GM12878 (cell line): ENCODE measurements at regions not wholly inside any gene's neighbourhood (a gene's known extent, or its start where the extent isn't known, plus 50 kb on each side); places are given as distances from the start of the nearest gene placed in this dataset.

Experiments used
- ATAC-seq: fragments of 200-7000 bp; cut with Tn5 transposase; 3 replicates; pipeline ENCODE4 v1.9.1; 2020; ENCODE audit warnings: mild to moderate bottlenecking, moderate library complexity
- BruUV-seq: library from RNA; stranded (reverse); fragments of 400-500 nt; replicated peaks from 2 replicates; lab custom pipeline; 2021; lab: Mats Ljungman, UMichigan
- CTCF ChIA-PET: fragments of 300-600 bp; sonication (Branson Sonifier 250); formaldehyde crosslinking; extraction: SDS; loops from one replicate; lab custom pipeline; 2021; ENCODE audit warnings: inconsistent platforms; lab: Yijun Ruan, JAX
- POLR2A ChIA-PET: fragments of 350-600 bp; formaldehyde crosslinking; extraction: SDS; loops from one replicate; lab custom pipeline; 2021; ENCODE audit warnings: inconsistent platforms; lab: Charles Lee
- RAD21 ChIA-PET: fragments of 300-600 bp; sonication (Branson Sonifier 250); formaldehyde crosslinking; loops from one replicate; lab custom pipeline; 2023; ENCODE audit warnings: antibody characterized with exemption; ENCODE audit not compliant: unreplicated experiment; lab: Charles Lee
- SMC1A ChIA-PET: fragments of 300-600 bp; sonication (Branson Sonifier 250); formaldehyde crosslinking; loops from one replicate; lab custom pipeline; 2023; ENCODE audit not compliant: unreplicated experiment, uncharacterized antibody; lab: Charles Lee
- DNase-seq: peaks from one replicate; pipeline ENCODE4 v3.0.0-alpha.2; 2011; ENCODE audit warnings: low read depth, low spot score
- FAIRE-seq: peaks from 3 replicates; lab custom pipeline; 2011; peaks lifted over from hg19 to GRCh38; lab: Jason Lieb, UNC
- H2AFZ ChIP-seq: 2 replicates; pipeline ENCODE4 v1.6.0; 2011; ENCODE audit warnings: low read depth, low read length, control low read depth; ENCODE audit not compliant: control insufficient read depth
- H3K27ac ChIP-seq: 2 replicates; pipeline ENCODE4 v1.5.1; 2011; ENCODE audit warnings: control low read depth; ENCODE audit not compliant: control insufficient read depth, insufficient read depth
- H3K27me3 ChIP-seq, 2 experiments: replicated peaks in 1 of 2; 2 replicates each; pipeline versions ENCODE4 v1.6.0 to v1.6.1; 2011; ENCODE audit warnings: low read length in 1 of 2; ENCODE audit not compliant: control insufficient read depth in 2 of 2, insufficient read depth in 2 of 2
- H3K36me3 ChIP-seq, 2 experiments: 2 replicates each; pipeline ENCODE4 v1.5.1; 2011; ENCODE audit warnings: low read length in 1 of 2; ENCODE audit not compliant: control insufficient read depth in 2 of 2, insufficient read depth in 2 of 2
- H3K4me1 ChIP-seq: 2 replicates; pipeline ENCODE4 v1.6.1; 2011; ENCODE audit warnings: mild to moderate bottlenecking, low read length, moderate library complexity, mixed read lengths; ENCODE audit not compliant: control insufficient read depth, insufficient read depth
- H3K4me2 ChIP-seq: 2 replicates; pipeline ENCODE4 v1.6.0; 2011; ENCODE audit warnings: control low read depth; ENCODE audit not compliant: control insufficient read depth, insufficient read depth
- H3K4me3 ChIP-seq: fragments of 200-600 bp; sonication (generic); 2 replicates; pipeline ENCODE4 v1.5.1; 2016
- H3K79me2 ChIP-seq: 2 replicates; pipeline ENCODE4 v1.6.0; 2011; ENCODE audit warnings: low read length; ENCODE audit not compliant: control insufficient read depth, insufficient read depth
- H3K9ac ChIP-seq: 2 replicates; pipeline ENCODE4 v1.8.0; 2011; ENCODE audit warnings: low read length, control low read depth, mixed read lengths; ENCODE audit not compliant: control insufficient read depth, insufficient read depth
- H3K9me3 ChIP-seq: replicated peaks from 3 replicates; pipeline ENCODE4 v1.5.1; 2011; ENCODE audit warnings: mild to moderate bottlenecking, low read length; ENCODE audit not compliant: control insufficient read depth, insufficient read depth
- H4K20me1 ChIP-seq: 2 replicates; pipeline ENCODE4 v1.6.0; 2011; ENCODE audit not compliant: control insufficient read depth, insufficient read depth
- CREM ChIP-seq: IDR thresholded peaks from 2 replicates; pipeline ENCODE4 v1.6.1; 2014; ENCODE audit warnings: antibody characterized with exemption, low read depth
- IKZF2 ChIP-seq, 2 experiments: fragments of 450-650 bp; IDR thresholded peaks; 2 replicates each; pipeline ENCODE4 v1.6.1; 2017; ENCODE audit warnings: mild to moderate bottlenecking in 2 of 2, moderate library complexity in 2 of 2
- JUND ChIP-seq: IDR thresholded peaks from 2 replicates; pipeline ENCODE4 v1.6.1; 2012; ENCODE audit warnings: low read depth, mild to moderate bottlenecking, low read length, improper control_type of control experiment, moderate library complexity
- PML ChIP-seq: IDR thresholded peaks from 2 replicates; pipeline ENCODE4 v1.6.1; 2012; ENCODE audit warnings: low read length, inconsistent platforms
- TBL1XR1 ChIP-seq: IDR thresholded peaks from 2 replicates; pipeline ENCODE4 v1.6.1; 2012; ENCODE audit warnings: low read depth, low read length, improper control_type of control experiment
- WGBS: methylation state at CpG from one replicate; pipeline ENCODE4 v1.1.6; 2016; ENCODE audit warnings: low lambda C conversion rate; ENCODE audit not compliant: insufficient replicate concordance, insufficient coverage; ENCODE audit errors: missing lambda C conversion rate; 5-methylcytosine and 5-hydroxymethylcytosine counted together
- in situ Hi-C: fragments of 300-500 bp; cut with MboI; formaldehyde crosslinking; loops from 9 replicates; pipeline ENCODE4 v1.14.3; 2018; ENCODE audit warnings: mixed read lengths
- intact Hi-C: fragments of 100-400 bp; cut with micrococcal nuclease; formaldehyde crosslinking; loops from one replicate; pipeline ENCODE4 v1.14.2; 2022; ENCODE audit not compliant: unreplicated experiment
- TF ChIP-seq, protein P1 (sequence below): fragments of 450-650 bp; conservative IDR thresholded peaks from 2 replicates; pipeline ENCODE4 v1.6.1; 2017; ENCODE audit warnings: mild to moderate bottlenecking, moderate library complexity
- TF ChIP-seq, protein P2 (sequence below): fragments of 450-650 bp; IDR thresholded peaks from 2 replicates; pipeline ENCODE4 v1.6.1; 2017; ENCODE audit warnings: mild to moderate bottlenecking, low read depth, inconsistent platforms; ENCODE audit not compliant: poor library complexity, severe bottlenecking
- TF ChIP-seq, protein P3 (sequence below): fragments of 450-650 bp; IDR thresholded peaks from 2 replicates; pipeline ENCODE4 v1.6.1; 2016; ENCODE audit warnings: mild to moderate bottlenecking, moderate library complexity, borderline replicate concordance

DNA sequence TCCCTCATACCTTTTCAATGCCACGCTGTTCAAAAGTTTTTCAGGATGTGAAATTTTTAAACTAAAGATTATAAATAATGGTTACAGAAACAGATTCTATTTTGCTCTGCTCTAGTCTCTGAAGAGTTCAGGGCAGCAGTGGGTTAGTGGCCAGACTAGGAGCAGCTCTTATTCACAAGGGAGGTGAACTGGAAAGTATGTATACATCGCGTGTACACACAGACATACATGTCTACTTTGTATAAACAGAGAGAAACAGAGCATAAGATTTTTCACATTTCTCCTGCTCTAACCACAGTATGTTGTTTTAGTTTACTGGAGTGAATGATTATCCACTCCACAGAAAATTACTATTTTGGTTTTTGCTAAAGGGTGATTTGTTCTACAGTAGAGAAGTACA lies 74.4 kb upstream of the CRY1 start:
- intact Hi-C loops = no loop called here
- DNase-seq (no peak), ATAC-seq (no peak), FAIRE-seq (no peak)
- H3K9ac ChIP-seq = no peak overlapping the region
- H3K27ac ChIP-seq = no peak overlapping the region
- H3K4me3 ChIP-seq = no peak overlapping the region
- BruUV-seq = no TSS peak
- ChIA-PET RAD21 (no interaction called here), SMC1A (interaction anchor here (0.6 kb wide), 2 partner anchors 8 to 111 kb away, joined by 3 to 4 read pairs; no protein-coding TSS in a partner anchor), CTCF (no interaction called here), POLR2A (no interaction called here)
- no peak overlapping the region for H3K4me2 ChIP-seq
- no peaks in the 10 kb centered on the region for H3K27me3 ChIP-seq
- TF ChIP-seq, protein P1, sequence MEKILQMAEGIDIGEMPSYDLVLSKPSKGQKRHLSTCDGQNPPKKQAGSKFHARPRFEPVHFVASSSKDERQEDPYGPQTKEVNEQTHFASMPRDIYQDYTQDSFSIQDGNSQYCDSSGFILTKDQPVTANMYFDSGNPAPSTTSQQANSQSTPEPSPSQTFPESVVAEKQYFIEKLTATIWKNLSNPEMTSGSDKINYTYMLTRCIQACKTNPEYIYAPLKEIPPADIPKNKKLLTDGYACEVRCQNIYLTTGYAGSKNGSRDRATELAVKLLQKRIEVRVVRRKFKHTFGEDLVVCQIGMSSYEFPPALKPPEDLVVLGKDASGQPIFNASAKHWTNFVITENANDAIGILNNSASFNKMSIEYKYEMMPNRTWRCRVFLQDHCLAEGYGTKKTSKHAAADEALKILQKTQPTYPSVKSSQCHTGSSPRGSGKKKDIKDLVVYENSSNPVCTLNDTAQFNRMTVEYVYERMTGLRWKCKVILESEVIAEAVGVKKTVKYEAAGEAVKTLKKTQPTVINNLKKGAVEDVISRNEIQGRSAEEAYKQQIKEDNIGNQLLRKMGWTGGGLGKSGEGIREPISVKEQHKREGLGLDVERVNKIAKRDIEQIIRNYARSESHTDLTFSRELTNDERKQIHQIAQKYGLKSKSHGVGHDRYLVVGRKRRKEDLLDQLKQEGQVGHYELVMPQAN = no peak
- H2AFZ ChIP-seq = no peak overlapping the region
- no peaks in the 10 kb centered on the region for H4K20me1 ChIP-seq
- in situ Hi-C loops = no loop called here
- H3K36me3 ChIP-seq = no peaks in the 10 kb centered on the region
- H3K9me3 ChIP-seq = no peaks in the 10 kb centered on the region
- no peaks in the 10 kb centered on the region for H3K79me2 ChIP-seq
- no peaks in the 10 kb centered on the region for H3K4me1 ChIP-seq
- WGBS = 42% methylated on average over 3 of the region's 3 CpGs

DNA sequence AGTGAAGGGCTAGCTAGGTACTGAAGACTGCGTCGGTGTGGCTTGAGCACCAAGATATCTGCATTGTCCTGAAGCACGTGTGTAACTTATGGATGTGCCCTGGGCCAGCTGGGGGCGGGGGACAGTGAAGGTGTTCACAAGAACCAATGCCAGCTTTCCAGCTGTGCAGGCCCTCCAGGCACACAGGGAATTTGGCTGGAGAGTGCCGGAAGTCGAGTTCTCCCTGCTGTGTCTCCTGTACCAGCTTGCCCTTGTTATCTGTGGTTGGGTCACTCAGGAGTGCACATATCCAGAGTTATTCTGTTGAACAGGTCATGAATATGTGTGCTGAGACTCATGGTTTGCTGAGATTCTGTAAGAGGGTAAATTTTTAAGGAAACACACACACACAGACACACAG lies 75.9 kb upstream of the CRY1 start:
- H3K27me3 ChIP-seq = no peaks in the 10 kb centered on the region
- H4K20me1 ChIP-seq = no peaks in the 10 kb centered on the region
- ChIA-PET RAD21 (no interaction called here), POLR2A (no interaction called here), SMC1A (no interaction called here), CTCF (no interaction called here)
- no peaks in the 10 kb centered on the region for H3K9me3 ChIP-seq
- H3K4me2 ChIP-seq = no peak overlapping the region
- H3K4me1 ChIP-seq = no peaks in the 10 kb centered on the region
- no peak overlapping the region for H3K4me3 ChIP-seq
- DNase-seq (no peak), FAIRE-seq (no peak), ATAC-seq (no peak)
- H3K79me2 ChIP-seq = no peaks in the 10 kb centered on the region
- H3K36me3 ChIP-seq = no peaks in the 10 kb centered on the region
- whole genome bisulfite sequencing = 51% methylated on average over 6 of the region's 6 CpGs
- no peak overlapping the region for H3K9ac ChIP-seq
- intact Hi-C loops = no loop called here
- H2AFZ ChIP-seq = no peak overlapping the region
- H3K27ac ChIP-seq = no peak overlapping the region
- in situ Hi-C loops = no loop called here
- TF ChIP-seq TBL1XR1 (no peak), IKZF2 (IDR thresholded peaks at IDR 0.05) (no peak), CREM (no peak), PML (no peak), JUND (no peak)
- TF ChIP-seq, protein P2, sequence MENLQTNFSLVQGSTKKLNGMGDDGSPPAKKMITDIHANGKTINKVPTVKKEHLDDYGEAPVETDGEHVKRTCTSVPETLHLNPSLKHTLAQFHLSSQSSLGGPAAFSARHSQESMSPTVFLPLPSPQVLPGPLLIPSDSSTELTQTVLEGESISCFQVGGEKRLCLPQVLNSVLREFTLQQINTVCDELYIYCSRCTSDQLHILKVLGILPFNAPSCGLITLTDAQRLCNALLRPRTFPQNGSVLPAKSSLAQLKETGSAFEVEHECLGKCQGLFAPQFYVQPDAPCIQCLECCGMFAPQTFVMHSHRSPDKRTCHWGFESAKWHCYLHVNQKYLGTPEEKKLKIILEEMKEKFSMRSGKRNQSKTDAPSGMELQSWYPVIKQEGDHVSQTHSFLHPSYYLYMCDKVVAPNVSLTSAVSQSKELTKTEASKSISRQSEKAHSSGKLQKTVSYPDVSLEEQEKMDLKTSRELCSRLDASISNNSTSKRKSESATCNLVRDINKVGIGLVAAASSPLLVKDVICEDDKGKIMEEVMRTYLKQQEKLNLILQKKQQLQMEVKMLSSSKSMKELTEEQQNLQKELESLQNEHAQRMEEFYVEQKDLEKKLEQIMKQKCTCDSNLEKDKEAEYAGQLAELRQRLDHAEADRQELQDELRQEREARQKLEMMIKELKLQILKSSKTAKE = no peak
- TF ChIP-seq, protein P3, sequence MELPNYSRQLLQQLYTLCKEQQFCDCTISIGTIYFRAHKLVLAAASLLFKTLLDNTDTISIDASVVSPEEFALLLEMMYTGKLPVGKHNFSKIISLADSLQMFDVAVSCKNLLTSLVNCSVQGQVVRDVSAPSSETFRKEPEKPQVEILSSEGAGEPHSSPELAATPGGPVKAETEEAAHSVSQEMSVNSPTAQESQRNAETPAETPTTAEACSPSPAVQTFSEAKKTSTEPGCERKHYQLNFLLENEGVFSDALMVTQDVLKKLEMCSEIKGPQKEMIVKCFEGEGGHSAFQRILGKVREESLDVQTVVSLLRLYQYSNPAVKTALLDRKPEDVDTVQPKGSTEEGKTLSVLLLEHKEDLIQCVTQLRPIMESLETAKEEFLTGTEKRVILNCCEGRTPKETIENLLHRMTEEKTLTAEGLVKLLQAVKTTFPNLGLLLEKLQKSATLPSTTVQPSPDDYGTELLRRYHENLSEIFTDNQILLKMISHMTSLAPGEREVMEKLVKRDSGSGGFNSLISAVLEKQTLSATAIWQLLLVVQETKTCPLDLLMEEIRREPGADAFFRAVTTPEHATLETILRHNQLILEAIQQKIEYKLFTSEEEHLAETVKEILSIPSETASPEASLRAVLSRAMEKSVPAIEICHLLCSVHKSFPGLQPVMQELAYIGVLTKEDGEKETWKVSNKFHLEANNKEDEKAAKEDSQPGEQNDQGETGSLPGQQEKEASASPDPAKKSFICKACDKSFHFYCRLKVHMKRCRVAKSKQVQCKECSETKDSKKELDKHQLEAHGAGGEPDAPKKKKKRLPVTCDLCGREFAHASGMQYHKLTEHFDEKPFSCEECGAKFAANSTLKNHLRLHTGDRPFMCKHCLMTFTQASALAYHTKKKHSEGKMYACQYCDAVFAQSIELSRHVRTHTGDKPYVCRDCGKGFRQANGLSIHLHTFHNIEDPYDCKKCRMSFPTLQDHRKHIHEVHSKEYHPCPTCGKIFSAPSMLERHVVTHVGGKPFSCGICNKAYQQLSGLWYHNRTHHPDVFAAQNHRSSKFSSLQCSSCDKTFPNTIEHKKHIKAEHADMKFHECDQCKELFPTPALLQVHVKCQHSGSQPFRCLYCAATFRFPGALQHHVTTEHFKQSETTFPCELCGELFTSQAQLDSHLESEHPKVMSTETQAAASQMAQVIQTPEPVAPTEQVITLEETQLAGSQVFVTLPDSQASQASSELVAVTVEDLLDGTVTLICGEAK = no peak
- BruUV-seq = no TSS peak
